GM12873 (cell line): ENCODE measurements at regions not wholly inside any gene's neighbourhood (a gene's known extent, or its start where the extent isn't known, plus 50 kb on each side); places are given as distances from the start of the nearest gene placed in this dataset.

Experiments
- TF ChIP-seq, protein P1 (sequence below): IDR thresholded peaks from 2 replicates; pipeline ENCODE4 v1.5.1; 2012; ENCODE audit warnings: low read depth, mild to moderate bottlenecking, moderate library complexity, low read length, control low read depth; ENCODE audit not compliant: insufficient read depth; ENCODE audit errors: missing control alignments

- TF ChIP-seq, protein P1, sequence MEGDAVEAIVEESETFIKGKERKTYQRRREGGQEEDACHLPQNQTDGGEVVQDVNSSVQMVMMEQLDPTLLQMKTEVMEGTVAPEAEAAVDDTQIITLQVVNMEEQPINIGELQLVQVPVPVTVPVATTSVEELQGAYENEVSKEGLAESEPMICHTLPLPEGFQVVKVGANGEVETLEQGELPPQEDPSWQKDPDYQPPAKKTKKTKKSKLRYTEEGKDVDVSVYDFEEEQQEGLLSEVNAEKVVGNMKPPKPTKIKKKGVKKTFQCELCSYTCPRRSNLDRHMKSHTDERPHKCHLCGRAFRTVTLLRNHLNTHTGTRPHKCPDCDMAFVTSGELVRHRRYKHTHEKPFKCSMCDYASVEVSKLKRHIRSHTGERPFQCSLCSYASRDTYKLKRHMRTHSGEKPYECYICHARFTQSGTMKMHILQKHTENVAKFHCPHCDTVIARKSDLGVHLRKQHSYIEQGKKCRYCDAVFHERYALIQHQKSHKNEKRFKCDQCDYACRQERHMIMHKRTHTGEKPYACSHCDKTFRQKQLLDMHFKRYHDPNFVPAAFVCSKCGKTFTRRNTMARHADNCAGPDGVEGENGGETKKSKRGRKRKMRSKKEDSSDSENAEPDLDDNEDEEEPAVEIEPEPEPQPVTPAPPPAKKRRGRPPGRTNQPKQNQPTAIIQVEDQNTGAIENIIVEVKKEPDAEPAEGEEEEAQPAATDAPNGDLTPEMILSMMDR: no peak
These were observed 166.2 kb upstream of the KBTBD8 start for GRCh38 chr3:66831931-66832330.

GRCh38 chr3:66836363-66837152 lies 161.5 kb upstream of the KBTBD8 start:
- TF ChIP-seq, protein P1: no peak

GRCh38 chr3:66838704-66839103 lies 159.4 kb upstream of the KBTBD8 start:
- TF ChIP-seq, protein P1: no peak

DNA sequence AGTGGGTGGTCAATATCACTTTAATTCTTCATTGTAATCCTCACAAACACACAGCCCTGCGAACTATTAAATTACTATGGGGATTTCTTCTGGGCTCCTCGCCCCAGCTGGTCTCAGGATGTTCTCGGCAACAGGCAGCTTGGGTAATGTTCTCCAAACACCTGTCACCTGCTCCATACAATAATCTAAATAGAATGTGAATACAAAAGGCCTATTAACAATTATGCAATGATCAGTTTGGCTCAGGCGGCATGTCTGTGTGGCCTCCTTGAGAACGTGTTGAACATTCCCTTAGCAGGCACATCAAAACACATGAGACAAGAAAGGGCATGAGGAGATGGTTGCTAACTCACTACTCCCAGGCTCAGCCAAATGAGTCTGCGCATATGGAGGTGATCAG lies 158.6 kb upstream of the KBTBD8 start:
- TF ChIP-seq, protein P1: no peak

DNA sequence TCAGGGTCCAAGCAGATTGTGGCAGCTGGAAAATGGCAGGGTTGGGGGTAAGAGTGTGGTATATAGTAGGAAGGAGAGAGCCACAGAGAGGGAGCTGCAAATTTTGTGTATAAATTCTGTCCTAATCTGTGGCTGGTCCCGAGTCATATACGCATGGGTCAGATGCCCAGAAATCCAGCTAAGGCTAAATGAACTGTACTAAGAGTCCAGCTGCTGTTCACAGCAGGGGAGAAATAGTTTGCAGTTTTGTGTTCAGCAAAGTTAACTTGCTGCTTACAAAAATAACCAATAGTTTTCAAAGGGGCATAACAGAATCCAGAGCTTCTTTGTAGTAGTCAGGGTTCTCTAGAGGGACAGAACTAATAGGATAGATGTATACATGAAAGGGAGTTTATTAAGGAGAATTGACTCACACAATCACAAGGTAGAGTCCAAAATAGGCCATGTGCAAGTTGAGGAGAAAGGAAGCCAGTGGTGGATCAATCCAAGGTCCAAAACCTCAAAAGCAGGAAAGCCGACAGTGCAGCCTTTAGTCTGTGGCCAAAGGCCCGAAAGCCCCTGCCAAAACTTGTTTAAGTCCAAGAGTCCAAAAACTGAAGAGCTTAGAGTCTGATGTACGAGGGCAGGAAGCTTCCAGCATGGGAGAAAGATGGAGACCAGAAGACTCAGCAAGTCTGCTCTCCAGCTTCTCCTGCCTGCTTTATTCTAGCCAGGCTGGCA lies 146.1 kb upstream of the KBTBD8 start:
- TF ChIP-seq, protein P1: no peak

GRCh38 chr3:66854601-66855151 lies 143.4 kb upstream of the KBTBD8 start:
- TF ChIP-seq, protein P1: no peak

DNA sequence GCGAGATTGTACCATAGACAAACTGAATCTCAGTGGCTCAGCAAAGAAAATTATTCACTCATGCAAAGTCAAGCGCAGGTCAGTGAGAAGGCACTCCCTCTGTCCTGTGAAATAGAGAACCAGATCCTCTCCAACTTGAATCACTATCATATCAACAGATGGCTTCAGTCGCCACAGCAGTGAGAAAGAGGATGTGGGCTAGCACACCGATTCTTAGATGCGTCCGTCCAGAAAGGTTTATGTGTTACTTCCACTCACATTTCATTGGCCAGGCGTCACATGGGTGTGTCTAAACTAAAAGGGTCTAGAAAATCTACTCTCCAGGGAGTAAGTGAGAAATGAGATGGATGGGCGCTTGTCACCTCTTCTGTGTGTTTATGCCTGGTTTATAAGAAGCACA lies 141.6 kb upstream of the KBTBD8 start:
- TF ChIP-seq, protein P1: no peak
